Thyroid gland (tissue), 4 donors: ENCODE measurements at regions not wholly inside any gene's neighbourhood (a gene's known extent, or its start where the extent isn't known, plus 50 kb on each side); places are given as distances from the start of the nearest gene placed in this dataset.

ENCODE experiments used
- POLR2A ChIP-seq, 2 donors: fragments of 450-650 bp; IDR thresholded peaks; one replicate each; pipeline ENCODE4 v1.6.1; 2017; ENCODE audit warnings: antibody characterized with exemption in 2 of 2, mild to moderate bottlenecking in 2 of 2, moderate library complexity in 1 of 2
- TF ChIP-seq, protein P1 (sequence below), 6 experiments: fragments of 200-600 bp in 3 of 6; fragments of 450-650 bp in 3 of 6; sonication (generic) in 3 of 6; IDR thresholded peaks; one replicate each; pipeline ENCODE4 v1.5.1; 2016 to 2019; ENCODE audit warnings: antibody characterized with exemption in 6 of 6, mild to moderate bottlenecking in 2 of 6, inconsistent platforms in 1 of 6, moderate library complexity in 1 of 6

DNA sequence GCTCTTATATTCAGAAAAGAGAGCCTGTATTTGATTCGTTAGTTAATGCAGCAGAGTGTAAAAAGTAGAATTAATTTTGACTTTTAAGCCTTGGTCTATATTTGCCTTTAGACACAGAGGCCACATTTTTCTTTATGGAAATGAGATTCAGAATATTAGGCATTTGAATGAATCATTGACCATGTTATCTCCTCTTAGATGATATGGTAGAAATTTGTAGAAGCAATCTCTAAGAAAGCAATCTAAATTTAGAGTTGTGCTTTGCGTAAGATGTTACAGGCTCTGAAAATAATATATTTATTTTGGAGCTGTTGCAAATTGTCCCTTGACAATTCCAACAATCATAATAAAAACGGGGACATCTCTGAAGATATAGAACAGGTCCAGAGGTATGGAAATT, 68.3 kb upstream of the ST6GAL2 start:
- TF ChIP-seq, protein P1, sequence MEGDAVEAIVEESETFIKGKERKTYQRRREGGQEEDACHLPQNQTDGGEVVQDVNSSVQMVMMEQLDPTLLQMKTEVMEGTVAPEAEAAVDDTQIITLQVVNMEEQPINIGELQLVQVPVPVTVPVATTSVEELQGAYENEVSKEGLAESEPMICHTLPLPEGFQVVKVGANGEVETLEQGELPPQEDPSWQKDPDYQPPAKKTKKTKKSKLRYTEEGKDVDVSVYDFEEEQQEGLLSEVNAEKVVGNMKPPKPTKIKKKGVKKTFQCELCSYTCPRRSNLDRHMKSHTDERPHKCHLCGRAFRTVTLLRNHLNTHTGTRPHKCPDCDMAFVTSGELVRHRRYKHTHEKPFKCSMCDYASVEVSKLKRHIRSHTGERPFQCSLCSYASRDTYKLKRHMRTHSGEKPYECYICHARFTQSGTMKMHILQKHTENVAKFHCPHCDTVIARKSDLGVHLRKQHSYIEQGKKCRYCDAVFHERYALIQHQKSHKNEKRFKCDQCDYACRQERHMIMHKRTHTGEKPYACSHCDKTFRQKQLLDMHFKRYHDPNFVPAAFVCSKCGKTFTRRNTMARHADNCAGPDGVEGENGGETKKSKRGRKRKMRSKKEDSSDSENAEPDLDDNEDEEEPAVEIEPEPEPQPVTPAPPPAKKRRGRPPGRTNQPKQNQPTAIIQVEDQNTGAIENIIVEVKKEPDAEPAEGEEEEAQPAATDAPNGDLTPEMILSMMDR (IDR thresholded peaks at IDR 0.05): no peak
- no peak for TF ChIP-seq POLR2A (IDR thresholded peaks at IDR 0.05)
